SKM-1 (cell line): ENCODE measurements at regions not wholly inside any gene's neighbourhood (a gene's known extent, or its start where the extent isn't known, plus 50 kb on each side); places are given as distances from the start of the nearest gene placed in this dataset.
"Not testable (repeated sequence)": the region's sequence is repeated elsewhere in the genome, so short reads cannot be mapped to it uniquely, and the experiment has no call there.

ENCODE experiments used
- DNase-seq: peaks from one replicate; lab custom pipeline; 2025; ENCODE audit not compliant: unreplicated experiment; lab: John Stamatoyannopoulos, UW

- no peak for DNase-seq
Measured at GRCh38 chr5:32916648-32917047, 205.5 kb downstream of the NPR3 start.

GRCh38 chr5:32928761-32929160, 217.6 kb downstream of the NPR3 start:
- no peak for DNase-seq

- not testable (repeated sequence) for DNase-seq
Measured at GRCh38 chr5:32931438-32931837, 220.3 kb downstream of the NPR3 start.

GRCh38 chr5:32932241-32932935, 221.3 kb downstream of the NPR3 start:
- DNase-seq: no peak

- no peak for DNase-seq
Measured at GRCh38 chr5:32933692-32934091, 222.6 kb downstream of the NPR3 start.

- no peak for DNase-seq
Measured at GRCh38 chr5:32934529-32934928, 223.4 kb downstream of the NPR3 start.

- DNase-seq: no peak
Measured at GRCh38 chr5:32935283-32935682, 224.2 kb downstream of the NPR3 start.

- DNase-seq: no peak
Measured at GRCh38 chr5:32936329-32936728, 225.2 kb downstream of the NPR3 start.

- no peak for DNase-seq
Measured at GRCh38 chr5:32942225-32942989, 231.3 kb downstream of the NPR3 start.

GRCh38 chr5:32949286-32949970, 238.3 kb downstream of the NPR3 start:
- no peak for DNase-seq

GRCh38 chr5:32951003-32951402, 239.9 kb downstream of the NPR3 start:
- no peak for DNase-seq

GRCh38 chr5:32951878-32952277, 240.8 kb downstream of the NPR3 start:
- no peak for DNase-seq

GRCh38 chr5:32952421-32952820, 241.3 kb downstream of the NPR3 start:
- not testable (repeated sequence) for DNase-seq

- DNase-seq: no peak
Measured at GRCh38 chr5:32953694-32954093, 242.6 kb downstream of the NPR3 start.

GRCh38 chr5:32955814-32956213, 244.7 kb downstream of the NPR3 start:
- no peak for DNase-seq

GRCh38 chr5:32960340-32961058, 249.4 kb downstream of the NPR3 start:
- DNase-seq: no peak

- DNase-seq: no peak
Measured at GRCh38 chr5:32961059-32961415, 249.9 kb downstream of the NPR3 start.

- DNase-seq: no peak
Measured at GRCh38 chr5:32964261-32964660, 253.1 kb downstream of the NPR3 start.

GRCh38 chr5:32973646-32974045, 262.5 kb downstream of the NPR3 start:
- no peak for DNase-seq

GRCh38 chr5:32975656-32976375, 264.7 kb downstream of the NPR3 start:
- DNase-seq: no peak

- DNase-seq: no peak
Measured at GRCh38 chr5:32981061-32981460, 269.9 kb downstream of the NPR3 start.
